SU-DHL-6 (cell line): ENCODE measurements at regions not wholly inside any gene's neighbourhood (a gene's known extent, or its start where the extent isn't known, plus 50 kb on each side); places are given as distances from the start of the nearest gene placed in this dataset.

Experiments used
- H2AFZ ChIP-seq: fragments of 200-600 bp; sonication (generic); 2 replicates; pipeline ENCODE4 v1.6.1; 2014; ENCODE audit warnings: low read depth, mild to moderate bottlenecking, moderate library complexity, mixed read lengths, antibody characterized with exemption, low read length; ENCODE audit not compliant: severe bottlenecking
- H3F3A ChIP-seq: fragments of 200-600 bp; shearing (Covaris generic); 2 replicates; pipeline ENCODE4 v1.6.0; 2016; ENCODE audit warnings: antibody characterized with exemption, mild to moderate bottlenecking; ENCODE audit not compliant: insufficient read depth
- H3K27ac ChIP-seq: fragments of 200-600 bp; sonication (generic); 2 replicates; pipeline ENCODE4 v1.5.1; 2016; ENCODE audit warnings: low read depth, mild to moderate bottlenecking, low read length, moderate library complexity, mixed read lengths
- H3K27me3 ChIP-seq: fragments of 200-600 bp; sonication (generic), shearing (Covaris generic); 2 replicates; pipeline ENCODE4 v1.6.0; 2014; ENCODE audit warnings: mild to moderate bottlenecking, low read length
- H3K36me3 ChIP-seq: fragments of 200-600 bp; sonication (generic); 2 replicates; pipeline ENCODE4 v1.6.1; 2014; ENCODE audit warnings: mild to moderate bottlenecking, low read length, mixed read lengths
- H3K4me2 ChIP-seq: fragments of 300-600, 200-600 bp; shearing (Covaris generic), sonication (generic); 2 replicates; pipeline ENCODE4 v1.6.0; 2014; ENCODE audit warnings: low read length, low read depth, mild to moderate bottlenecking; ENCODE audit not compliant: poor library complexity, severe bottlenecking
- H3K4me3 ChIP-seq: fragments of 200-600 bp; sonication (generic); 2 replicates; pipeline ENCODE4 v1.5.1; 2014; ENCODE audit warnings: antibody characterized with exemption, low read length, mild to moderate bottlenecking, mixed read lengths; ENCODE audit not compliant: insufficient read depth, poor library complexity, severe bottlenecking
- H3K79me2 ChIP-seq: fragments of 200-600 bp; sonication (generic); 2 replicates; pipeline ENCODE4 v1.6.1; 2014; ENCODE audit warnings: mild to moderate bottlenecking, low read length, moderate library complexity; ENCODE audit not compliant: insufficient read depth
- H3K9ac ChIP-seq: fragments of 200-600 bp; sonication (generic); 2 replicates; pipeline ENCODE4 v1.7.0; 2014; ENCODE audit warnings: mild to moderate bottlenecking, low read length
- H3K9me2 ChIP-seq: fragments of 200-600 bp; sonication (generic); replicated peaks from 2 replicates; pipeline ENCODE4 v1.6.1; 2014; ENCODE audit warnings: low read length; ENCODE audit not compliant: insufficient read depth
- H3K9me3 ChIP-seq: fragments of 200-600 bp; sonication (generic); 2 replicates; pipeline ENCODE4 v1.6.1; 2014; ENCODE audit warnings: low read length, mixed read lengths; ENCODE audit not compliant: insufficient read depth
- H4K20me1 ChIP-seq: fragments of 200-600 bp; sonication (generic); 2 replicates; pipeline ENCODE4 v1.6.1; 2014; ENCODE audit warnings: low read depth, mild to moderate bottlenecking, antibody characterized with exemption, low read length, moderate library complexity, mixed read lengths
- EZH2phosphoT487 ChIP-seq: fragments of 200-600 bp; sonication (generic), shearing (Covaris generic); conservative IDR thresholded peaks from 2 replicates; pipeline ENCODE4 v1.6.1; 2018; ENCODE audit warnings: mild to moderate bottlenecking, antibody characterized with exemption, low read length, moderate library complexity, mixed read lengths
- TF ChIP-seq, protein P1 (sequence below): fragments of 200-600 bp; sonication (generic); IDR thresholded peaks from one replicate; pipeline ENCODE4 v1.5.1; 2017; ENCODE audit warnings: antibody characterized with exemption, mild to moderate bottlenecking, low read length, moderate library complexity; ENCODE audit not compliant: insufficient read depth, poor library complexity, severe bottlenecking

DNA sequence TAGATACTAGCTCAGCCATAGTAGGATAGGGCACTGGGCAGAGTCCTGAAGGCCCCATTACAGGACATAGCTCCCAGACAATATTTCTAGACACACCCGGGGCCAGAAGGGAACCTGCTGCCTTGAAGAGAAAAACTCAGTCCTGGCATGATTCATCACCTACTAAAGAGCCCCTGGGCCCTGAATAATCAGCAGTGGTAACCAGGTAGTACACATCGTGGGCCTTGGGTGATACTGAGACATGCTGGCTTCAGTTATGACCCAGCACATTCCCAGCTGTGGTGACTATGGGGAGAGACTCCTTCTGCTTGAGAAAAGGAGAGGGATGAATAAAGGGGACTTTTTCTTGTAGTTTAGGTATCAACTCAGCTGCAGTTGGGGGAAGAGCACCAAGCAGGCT, 104.3 kb upstream of the STK26 start:
- H3F3A ChIP-seq, result no peaks in the 10 kb centered on the region
- H3K79me2 ChIP-seq, result no peaks in the 10 kb centered on the region
- H4K20me1 ChIP-seq, result no peaks in the 10 kb centered on the region
- H3K27me3 ChIP-seq, result no peaks in the 10 kb centered on the region
- no peak overlapping the region for H2AFZ ChIP-seq
- TF ChIP-seq, protein P1, sequence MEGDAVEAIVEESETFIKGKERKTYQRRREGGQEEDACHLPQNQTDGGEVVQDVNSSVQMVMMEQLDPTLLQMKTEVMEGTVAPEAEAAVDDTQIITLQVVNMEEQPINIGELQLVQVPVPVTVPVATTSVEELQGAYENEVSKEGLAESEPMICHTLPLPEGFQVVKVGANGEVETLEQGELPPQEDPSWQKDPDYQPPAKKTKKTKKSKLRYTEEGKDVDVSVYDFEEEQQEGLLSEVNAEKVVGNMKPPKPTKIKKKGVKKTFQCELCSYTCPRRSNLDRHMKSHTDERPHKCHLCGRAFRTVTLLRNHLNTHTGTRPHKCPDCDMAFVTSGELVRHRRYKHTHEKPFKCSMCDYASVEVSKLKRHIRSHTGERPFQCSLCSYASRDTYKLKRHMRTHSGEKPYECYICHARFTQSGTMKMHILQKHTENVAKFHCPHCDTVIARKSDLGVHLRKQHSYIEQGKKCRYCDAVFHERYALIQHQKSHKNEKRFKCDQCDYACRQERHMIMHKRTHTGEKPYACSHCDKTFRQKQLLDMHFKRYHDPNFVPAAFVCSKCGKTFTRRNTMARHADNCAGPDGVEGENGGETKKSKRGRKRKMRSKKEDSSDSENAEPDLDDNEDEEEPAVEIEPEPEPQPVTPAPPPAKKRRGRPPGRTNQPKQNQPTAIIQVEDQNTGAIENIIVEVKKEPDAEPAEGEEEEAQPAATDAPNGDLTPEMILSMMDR, result no peak
- no peak for TF ChIP-seq EZH2phosphoT487
- no peaks in the 10 kb centered on the region for H3K9me2 ChIP-seq
- H3K4me3 ChIP-seq, result no peak overlapping the region
- no peak overlapping the region for H3K27ac ChIP-seq
- no peaks in the 10 kb centered on the region for H3K36me3 ChIP-seq
- no peak overlapping the region for H3K9ac ChIP-seq
- no peaks in the 10 kb centered on the region for H3K9me3 ChIP-seq
- H3K4me2 ChIP-seq, result no peak overlapping the region

DNA sequence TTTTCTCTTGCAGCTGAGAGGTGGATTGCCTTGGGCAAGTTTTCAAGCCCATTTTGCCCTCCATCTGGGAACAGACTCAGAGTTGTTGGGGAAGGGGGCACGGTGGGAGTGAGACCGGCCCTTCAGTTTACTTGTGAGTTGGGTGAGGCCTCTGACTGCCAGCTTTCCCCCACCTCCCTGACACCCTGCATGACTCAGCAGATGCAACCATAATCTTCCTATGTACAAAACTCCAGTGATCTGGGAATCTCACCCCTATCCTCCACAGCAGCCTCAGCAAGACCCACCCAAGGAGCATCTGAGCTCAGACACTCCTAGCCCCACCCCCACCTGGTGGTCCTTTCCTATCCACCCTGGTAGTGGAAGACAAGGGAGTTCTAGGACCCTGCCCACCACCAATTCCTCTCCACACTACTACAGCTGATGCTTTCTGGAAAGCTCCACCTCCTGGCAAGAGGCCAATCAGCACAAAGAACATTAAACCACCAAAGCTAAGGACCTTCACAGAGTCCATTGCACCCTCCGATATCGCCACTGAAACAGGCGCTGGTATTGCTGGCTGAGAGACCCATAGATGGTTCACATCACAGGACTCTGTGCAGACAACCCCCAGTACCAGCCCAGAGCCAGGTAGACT, 99.4 kb upstream of the STK26 start:
- Histone ChIP-seq H3K79me2 (no peaks in the 10 kb centered on the region), H3K36me3 (no peaks in the 10 kb centered on the region), H2AFZ (no peak overlapping the region), H3F3A (no peaks in the 10 kb centered on the region), H3K9me2 (no peaks in the 10 kb centered on the region), H3K4me3 (no peak overlapping the region), H3K9ac (no peak overlapping the region), H3K4me2 (no peak overlapping the region), H3K9me3 (no peaks in the 10 kb centered on the region), H3K27me3 (no peaks in the 10 kb centered on the region), H3K27ac (no peak overlapping the region), H4K20me1 (no peaks in the 10 kb centered on the region)
- TF ChIP-seq EZH2phosphoT487, result no peak
- TF ChIP-seq, protein P1, result no peak

DNA sequence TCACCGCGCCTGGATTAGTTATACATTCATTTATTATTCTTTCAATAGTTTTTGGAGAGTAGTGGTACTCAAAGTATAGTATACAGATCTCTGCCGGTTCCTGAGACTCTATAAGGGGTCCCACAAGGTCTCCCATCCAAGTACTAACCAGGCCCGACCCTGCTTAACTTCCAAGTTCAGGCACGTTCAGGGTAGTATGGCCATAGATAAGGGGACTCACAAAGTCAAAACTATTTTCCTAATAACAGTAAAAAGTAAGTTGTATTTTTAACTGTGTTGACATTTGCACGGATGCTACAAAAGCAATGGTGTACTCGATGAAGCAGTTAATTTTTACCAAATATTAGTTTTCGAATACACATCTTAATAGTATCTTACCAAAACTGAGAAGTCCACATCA, 84.4 kb upstream of the STK26 start:
- Histone ChIP-seq H3K9me2 (no peaks in the 10 kb centered on the region), H3K4me3 (no peak overlapping the region), H3K79me2 (no peaks in the 10 kb centered on the region), H3F3A (no peaks in the 10 kb centered on the region), H3K36me3 (no peaks in the 10 kb centered on the region), H3K9me3 (no peaks in the 10 kb centered on the region), H3K27ac (no peak overlapping the region), H3K4me2 (no peak overlapping the region), H3K9ac (no peak overlapping the region), H2AFZ (no peak overlapping the region), H3K27me3 (no peaks in the 10 kb centered on the region), H4K20me1 (no peaks in the 10 kb centered on the region)
- TF ChIP-seq EZH2phosphoT487, result no peak
- TF ChIP-seq, protein P1, result no peak
